ENCODE measurements at regions not wholly inside any gene's neighbourhood (a gene's known extent, or its start where the extent isn't known, plus 50 kb on each side); places are given as distances from the start of the nearest gene placed in this dataset.
"Not testable (repeated sequence)": the region's sequence is repeated elsewhere in the genome, so short reads cannot be mapped to it uniquely, and the experiment has no call there.

DNA sequence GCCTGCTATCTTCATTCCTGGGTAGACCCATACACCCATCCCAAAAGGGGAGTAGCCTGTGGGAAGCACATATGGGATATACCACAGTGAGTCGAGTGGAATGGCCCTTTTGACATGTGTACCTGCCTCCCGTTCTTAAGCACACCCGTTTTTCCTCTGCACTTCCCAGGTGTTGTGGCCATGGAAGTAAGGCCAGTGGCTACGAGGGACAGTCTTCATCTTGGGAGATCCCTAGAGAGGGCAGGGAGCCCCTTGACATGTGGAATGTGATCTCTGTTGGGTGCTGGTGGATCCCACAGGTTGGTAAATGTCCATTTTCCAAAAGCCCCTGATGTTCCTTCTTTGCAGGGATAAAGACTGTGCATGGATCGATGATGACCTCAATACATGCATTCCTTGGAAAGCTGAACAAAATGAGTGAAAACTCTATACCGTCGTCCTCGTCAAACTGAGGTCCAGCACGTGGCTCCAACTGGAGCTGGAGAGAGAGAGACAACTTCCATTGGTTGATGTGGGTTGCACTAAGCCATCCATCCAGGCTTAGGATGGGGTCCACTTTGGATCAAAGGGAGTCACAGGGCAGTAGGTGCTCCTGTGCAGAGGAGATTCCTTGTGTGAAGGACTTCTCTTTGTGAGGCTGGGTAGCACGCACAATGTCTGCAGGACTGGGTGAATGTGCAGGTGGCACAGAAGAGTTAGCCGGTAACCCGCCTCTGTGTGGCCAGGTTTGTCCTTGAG, 136.8 kb downstream of the SNRPN start:
- TF ChIP-seq ZFX (IDR thresholded peaks at IDR 0.05; ENCODE audit: borderline replicate concordance), result no peak
- TF ChIP-seq CTCF (IDR thresholded peaks at IDR 0.05), result no peak
- H3K27ac ChIP-seq, result no peak overlapping the region

- TF ChIP-seq ZFX (IDR thresholded peaks at IDR 0.05; ENCODE audit: borderline replicate concordance) (no peak), CTCF (IDR thresholded peaks at IDR 0.05) (no peak)
- no peak overlapping the region for H3K27ac ChIP-seq
These were observed 137.9 kb downstream of the SNRPN start for GRCh38 chr15:25092661-25093060.

DNA sequence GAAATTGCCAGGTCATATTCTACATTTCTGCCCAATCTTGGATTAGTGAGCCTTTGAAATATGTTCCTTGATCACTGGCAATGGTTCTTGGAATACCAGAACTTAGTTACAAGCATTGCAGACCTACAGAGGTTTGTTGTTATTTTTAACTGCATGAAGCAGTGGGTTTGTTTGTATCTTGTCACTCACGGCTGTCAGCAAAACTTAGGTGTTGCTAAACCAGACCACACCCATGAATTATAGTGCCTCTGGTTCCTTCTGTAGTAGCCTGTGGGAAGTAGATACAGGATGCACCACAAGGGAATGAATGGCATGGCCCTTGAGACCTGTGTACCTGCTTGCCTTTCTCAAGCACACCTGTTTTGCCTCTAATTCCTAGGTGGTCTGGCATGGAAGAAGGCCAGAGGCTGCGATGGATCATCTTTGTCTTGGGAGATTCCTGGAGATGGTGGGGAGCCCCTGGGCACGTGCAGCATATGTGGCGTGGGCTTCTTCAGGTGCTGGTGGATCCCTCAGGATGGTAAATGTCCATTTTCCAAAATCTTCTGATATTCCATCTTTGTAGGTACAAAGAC, 138.8 kb downstream of the SNRPN start:
- TF ChIP-seq CTCF (IDR thresholded peaks at IDR 0.05) (no peak), ZFX (IDR thresholded peaks at IDR 0.05; ENCODE audit: borderline replicate concordance) (no peak)
- no peak overlapping the region for H3K27ac ChIP-seq

DNA sequence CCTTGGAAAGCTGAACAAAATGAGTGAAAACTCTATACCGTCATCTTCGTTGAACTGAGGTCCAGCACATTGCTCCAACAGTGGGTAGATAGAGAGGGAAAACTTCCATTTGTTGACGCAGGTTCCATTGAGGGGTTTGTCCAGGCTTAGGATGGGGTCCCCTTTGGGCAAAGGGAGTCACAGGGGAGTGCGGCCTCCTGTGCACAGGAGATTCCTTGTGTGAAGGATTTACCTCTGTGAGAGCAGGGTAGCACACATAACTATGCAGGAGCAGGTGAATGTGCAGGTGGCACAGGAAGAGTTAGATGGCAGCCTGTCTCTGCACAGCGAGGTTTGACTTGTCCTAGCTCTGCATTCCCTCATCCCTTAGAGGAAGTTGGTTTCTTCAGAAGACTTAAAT, 139.3 kb downstream of the SNRPN start:
- TF ChIP-seq ZFX (IDR thresholded peaks at IDR 0.05; ENCODE audit: borderline replicate concordance) (no peak), CTCF (IDR thresholded peaks at IDR 0.05) (no peak)
- no peak overlapping the region for H3K27ac ChIP-seq

DNA sequence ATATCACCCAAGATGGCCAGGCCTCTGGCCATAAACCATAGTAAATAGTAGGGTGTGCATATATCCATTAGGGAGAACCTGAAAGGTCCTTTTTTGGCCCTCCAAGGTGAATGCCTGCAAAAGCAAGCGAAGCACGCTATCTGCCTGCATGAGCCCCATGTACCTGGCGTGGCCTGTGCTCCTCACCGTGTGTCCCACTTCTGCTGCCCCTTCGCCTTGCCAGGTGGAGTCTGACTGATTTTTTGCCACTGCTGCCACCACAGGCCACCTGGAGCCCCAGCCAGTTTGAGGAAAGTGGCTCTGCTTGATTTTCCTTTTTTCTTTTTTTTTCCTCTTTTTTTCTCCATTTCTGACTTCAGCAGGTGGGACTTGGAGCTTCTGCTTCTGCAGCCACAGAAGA, 139.7 kb downstream of the SNRPN start:
- no peak for TF ChIP-seq CTCF (IDR thresholded peaks at IDR 0.05)
- no peak for TF ChIP-seq ZFX (IDR thresholded peaks at IDR 0.05; ENCODE audit: borderline replicate concordance)

GRCh38 chr15:25095179-25095578, 140.4 kb downstream of the SNRPN start:
- H3K27ac ChIP-seq, result no peak overlapping the region
- TF ChIP-seq CTCF (IDR thresholded peaks at IDR 0.05), result no peak
- no peak for TF ChIP-seq ZFX (IDR thresholded peaks at IDR 0.05; ENCODE audit: borderline replicate concordance)

More for the DNA sequence above, 139.7 kb downstream of the SNRPN start:
- no peak overlapping the region for H3K27ac ChIP-seq

- not testable (repeated sequence) for H3K27ac ChIP-seq
These were observed 145.2 kb downstream of the SNRPN start for GRCh38 chr15:25099966-25100365.
